DMS53 treated with DMSO at 0.1 percent for 48 hours (cell line): ENCODE measurements at regions not wholly inside any gene's neighbourhood (a gene's known extent, or its start where the extent isn't known, plus 50 kb on each side); places are given as distances from the start of the nearest gene placed in this dataset.
"Not testable (repeated sequence)": the region's sequence is repeated elsewhere in the genome, so short reads cannot be mapped to it uniquely, and the experiment has no call there.

Source experiments
- DNase-seq: peaks from one replicate; lab custom pipeline; 2025; ENCODE audit not compliant: unreplicated experiment; lab: John Stamatoyannopoulos, UW

DNA sequence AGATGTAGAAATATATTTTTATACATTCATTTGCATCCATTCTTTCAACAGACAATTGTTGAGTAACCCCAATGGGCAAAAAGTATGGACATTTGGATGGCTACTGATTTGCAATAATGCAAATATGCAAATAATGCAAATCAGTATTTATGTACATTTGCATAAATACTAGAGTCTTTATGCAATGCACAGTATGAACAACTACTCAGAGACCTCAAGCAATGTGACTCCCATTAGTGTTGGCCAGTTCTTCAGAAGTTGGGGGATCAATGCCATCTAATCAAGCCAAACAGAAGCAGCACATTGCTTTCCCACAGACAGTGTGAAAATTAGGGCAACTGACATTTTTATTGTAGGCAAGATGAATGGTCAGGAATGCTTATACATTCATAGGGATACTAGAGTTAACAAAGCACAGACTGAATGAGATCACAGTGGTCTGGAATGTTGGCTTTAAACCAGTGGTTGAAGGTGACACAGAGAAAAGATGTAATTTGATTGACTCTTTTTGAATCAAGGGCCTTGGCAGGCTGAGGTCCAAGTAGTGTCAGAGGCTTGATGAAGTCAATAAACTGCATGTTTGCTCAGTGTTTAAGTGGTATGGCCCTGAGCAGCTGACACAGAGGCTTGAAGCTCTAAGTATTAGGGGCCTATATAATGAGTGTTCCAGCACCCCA lies 256.6 kb downstream of the CTH start:
- DNase-seq = peak; percentile 92

DNA sequence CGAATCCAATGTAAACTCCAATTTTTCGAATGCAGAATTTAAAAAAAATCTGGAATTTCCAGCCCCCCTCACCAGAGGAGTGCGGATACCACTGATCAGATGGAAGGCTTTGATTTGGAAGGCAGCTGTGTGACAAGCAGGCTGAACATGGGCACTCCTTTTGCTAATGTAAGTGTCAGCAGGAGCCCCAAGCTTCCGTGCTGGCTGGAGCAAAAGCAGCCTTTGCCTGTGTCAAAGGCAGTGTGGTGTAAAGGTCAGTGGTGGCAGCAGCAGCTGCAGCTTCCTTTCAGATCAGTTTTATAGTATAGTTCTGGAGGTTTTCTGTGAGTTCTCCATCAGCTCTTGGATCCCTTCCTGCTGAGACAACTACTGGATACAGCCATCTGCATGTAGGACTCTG lies 259.9 kb downstream of the CTH start:
- DNase-seq = no peak

DNA sequence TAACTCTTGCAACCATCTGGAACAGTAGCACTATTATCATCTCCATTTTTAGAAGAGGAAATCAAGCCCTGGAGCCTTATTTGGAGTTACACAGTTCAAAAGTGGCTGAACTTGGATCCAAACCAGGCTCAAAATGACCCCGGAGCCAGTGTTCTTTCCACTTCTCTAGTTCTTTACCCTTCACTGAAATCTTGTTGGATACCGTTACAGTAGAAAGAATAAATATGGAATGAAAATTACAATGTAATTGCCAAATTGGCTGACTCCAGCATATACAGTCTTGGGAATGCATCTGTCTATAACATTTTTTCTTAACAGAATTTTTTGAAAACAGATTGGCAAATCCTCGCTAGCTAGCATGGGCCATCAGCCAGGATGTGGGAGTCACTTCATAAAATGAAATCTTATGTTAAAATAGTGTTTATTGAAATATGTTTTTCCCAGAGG lies 261.4 kb downstream of the CTH start:
- DNase-seq = no peak

DNA sequence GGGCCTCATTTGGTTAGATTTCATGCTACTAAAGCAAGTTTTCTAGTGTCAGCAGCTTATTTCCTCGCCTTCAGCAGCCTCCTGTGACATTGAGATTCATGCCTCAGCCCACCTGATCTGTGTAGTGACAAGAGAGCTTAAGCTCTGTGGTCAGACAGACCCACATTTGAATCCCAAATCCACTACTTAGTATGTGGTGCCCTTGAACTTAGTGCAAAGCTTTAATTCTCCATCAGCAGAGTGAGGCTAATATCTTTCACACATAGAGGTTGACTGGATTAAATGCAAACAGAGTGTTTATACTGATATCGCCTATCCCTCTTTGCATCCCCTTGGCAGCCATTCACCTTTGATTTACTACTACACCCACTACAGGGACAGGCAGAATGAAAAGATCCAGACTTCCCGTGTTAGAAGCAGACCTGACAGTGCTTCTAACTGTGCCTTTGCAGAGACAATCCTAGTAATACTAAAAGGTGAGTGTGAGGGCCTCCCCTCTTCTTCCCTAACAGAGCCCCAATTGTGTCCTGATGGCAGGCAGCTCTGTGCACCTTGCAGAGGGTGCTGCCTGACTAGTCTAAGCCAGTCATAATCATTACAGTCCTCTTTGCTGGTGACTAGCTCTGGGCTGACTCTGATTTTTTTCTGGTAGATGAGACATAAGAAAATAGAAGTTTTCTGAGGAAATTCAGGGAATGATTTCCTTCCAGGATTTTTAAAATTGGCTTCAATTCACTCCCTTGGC lies 264.0 kb downstream of the CTH start:
- DNase-seq = no peak

DNA sequence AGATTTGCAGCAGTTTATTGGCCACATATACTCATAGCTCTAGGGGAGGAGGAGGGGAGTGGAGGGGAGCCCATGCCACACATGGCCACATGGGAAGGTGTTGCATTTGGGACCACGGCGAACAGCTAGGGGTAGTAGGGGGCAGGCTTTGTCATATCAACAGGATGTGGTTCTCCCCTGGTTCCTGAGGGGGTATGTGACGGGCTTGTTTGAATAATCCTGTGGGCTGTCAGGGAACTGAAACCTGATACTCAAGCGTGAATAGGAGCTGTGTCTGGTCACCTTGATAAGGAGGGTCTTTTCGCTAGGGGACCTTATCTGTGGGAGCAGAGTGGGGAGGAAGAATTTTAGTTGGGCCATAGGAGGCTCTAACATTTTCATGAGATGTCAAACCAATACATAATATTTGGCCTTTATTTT lies 264.7 kb downstream of the CTH start:
- no peak for DNase-seq

DNA sequence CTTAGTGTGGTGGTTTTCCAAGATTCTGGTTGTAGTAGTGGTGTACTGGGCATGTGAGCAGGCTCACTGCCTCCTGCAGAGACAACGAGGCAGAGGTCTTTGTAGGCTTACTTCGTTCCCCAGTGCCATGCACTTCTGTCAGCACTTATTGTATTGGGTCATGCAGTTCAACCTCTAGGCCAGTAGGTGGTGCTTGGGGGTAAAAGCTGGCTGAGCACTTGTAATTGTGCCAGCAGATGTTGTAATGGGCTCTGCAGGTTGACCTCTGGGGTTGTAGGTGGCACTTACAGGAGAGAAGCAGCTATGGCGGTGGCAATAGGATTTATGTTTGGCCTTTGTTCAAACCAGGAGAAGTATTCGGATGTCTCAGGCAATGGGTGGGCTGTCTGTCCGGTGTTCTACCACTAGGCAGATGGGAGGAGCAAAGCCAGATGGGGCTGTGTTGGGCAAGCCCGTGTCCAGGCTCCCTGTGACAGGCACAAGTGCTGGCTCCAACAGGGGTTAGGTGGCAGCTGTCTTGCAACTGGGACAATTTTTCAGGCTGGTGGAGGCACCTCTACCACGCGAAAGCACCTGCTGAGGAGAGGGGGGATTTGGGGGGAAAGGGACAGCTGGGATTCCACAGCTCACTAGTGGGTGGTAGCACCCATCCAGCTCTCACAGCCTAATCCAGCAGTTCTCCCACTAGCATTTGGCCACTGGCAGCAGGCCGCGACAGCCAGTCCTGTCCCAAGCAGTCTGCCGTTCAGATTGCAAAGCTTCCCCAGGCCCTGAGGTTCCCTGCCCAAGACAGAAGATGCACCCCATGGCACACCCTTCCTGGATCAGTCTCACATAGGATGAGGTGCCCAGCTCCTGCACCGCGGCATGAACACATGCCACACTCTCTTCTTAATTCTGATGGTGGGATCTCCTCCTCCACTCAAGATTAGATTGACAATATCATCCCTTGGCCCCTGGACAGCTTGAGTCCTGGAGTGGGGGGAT lies 274.5 kb downstream of the CTH start:
- peak; percentile 92 for DNase-seq

DNA sequence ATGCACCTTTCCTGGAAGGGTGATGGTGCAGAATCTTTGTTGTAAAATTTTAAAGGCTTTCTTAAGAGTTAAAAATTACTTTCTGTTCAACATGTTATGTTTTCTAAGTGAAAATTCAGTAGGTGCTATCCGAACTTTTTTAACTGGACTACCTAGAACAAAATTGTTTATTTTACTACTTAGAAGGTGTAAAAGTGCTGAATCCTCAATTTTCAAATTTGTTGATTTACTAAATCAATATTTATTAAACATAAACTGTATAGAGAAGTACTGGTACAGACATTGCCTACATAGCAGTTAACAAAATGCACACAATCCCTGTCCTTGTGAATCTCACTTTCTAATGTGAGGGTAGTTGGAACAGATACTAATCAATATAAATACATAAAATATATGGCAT lies 277.5 kb downstream of the CTH start:
- DNase-seq = no peak

DNA sequence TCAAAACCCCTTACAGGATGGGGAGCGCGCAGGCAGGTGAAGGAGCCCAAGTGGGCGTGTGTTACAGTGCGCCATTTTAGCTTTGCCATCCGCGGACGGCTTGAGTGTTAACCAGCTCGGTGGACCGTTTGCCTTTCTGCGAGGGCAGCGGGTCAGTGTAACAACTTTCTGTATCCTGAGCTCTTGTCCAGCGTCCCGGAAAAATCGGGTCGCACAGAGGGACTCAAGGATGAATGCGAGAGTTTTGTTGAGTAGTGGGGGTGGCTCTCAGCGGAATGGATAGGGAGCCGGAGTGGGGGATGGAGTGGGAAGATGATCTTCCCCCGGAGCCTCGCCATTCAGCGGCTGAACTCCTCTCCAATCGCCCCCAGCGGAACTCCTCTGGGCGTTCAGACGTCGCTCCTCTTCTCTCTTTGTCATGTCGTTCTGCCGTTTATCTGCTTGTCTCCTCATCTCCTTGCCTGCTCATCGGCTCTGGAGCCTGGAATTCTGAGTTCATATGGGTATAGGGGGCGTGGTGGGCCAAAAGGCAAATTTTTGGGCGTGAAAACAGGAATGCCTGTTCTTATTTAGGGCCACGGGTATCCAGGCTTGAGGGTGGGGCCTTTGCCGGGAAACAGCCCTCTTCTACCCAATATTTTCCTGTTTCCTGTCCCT lies 295.4 kb downstream of the CTH start:
- no peak for DNase-seq

DNA sequence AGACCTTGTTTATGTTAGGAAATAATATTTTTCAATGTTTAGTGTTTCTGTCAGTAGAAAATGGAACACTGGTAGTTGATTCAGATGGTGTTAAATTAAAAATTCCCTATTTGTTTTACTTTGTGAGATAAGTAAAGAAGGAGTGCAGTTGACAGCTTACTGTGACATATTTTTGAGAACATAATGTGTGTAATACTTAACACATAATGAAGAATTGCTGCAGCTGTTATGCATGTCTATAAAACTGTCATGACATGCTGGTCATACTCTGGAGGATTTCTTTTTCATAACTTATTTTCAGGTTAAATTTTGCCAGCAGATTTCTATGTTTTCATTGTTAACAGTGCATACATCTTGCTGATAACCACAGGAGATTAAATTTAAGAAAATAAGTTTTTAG lies 296.1 kb downstream of the CTH start:
- no peak for DNase-seq

DNA sequence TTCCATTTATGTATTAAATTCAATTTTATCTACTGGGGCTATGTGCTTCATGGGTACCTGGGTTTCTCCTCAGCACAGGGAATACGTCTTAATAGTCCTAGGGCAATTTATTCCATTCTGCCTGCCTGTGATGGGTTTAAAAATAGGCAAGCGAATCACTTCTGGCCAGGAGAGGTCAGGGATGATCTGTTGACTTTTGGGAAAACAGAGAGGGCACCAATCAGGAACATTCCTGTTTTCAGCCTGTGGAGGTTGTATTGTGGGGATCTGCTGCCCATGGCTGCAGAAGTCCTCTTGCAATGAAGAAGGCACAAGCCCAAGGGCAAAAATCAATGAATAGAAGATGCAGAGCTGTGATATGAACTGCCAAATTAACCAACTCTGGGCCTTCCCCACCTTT lies 303.1 kb downstream of the CTH start:
- DNase-seq = no peak

DNA sequence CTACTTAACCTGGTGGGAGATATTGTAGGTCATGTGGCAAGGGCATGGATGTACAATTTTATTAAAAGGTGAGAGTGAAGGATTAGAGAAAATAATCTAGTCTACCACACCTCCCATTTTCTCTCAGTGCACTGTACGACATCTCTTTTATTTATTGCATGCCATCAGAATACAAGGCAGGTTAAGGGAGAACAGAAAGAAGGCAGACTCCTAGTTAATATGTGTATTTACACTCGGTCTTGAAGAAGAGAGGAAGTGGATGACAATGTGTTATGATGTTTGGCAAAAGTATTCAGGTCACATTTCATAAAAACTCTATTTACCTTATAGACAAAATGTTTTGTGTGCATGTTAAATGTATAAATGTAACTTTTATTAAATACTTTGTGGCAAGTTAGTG lies 306.1 kb downstream of the CTH start:
- DNase-seq = no peak

DNA sequence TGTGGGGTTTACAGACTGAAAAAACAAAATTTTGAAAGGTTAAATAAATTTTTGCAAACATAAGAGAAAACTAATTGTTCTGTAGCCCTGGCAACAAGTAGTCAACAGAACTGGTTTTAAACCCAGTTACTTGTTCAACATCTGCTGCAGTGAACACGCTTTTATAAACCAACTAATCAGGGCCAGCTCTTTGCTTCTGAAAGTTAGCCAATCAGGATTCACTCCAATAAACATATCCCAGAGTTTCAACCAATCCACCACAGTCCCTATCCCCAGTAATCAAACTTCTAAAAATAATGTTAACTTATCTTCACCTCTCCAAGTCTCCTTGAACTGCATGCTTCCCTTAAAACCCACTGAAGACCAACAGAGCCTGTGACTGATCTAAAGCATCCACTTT lies 306.6 kb downstream of the CTH start:
- no peak for DNase-seq

DNA sequence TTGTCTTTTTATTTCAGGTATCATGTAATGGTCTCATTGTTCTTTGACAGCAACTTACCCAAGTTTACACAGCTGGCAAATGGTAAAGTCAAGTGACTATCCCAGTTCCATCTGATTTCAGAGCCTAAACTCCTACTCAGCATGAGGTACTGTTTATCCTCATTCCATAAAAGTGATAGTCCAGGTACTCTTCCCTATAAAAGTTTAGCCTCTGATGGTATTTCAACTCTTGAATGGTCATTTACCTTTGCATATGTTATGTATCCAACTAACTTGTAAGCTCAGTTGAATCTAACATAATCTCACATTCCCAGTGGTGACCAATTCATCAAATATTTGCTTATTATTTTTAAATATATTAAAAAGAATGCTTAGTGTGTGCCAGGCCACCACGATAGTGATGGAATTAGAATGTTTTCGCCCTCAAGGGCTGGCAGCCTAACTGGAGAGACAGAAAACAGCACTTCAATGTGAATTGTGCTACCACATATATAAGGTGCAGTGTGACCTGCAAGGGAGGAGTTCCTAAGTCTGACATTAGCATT lies 307.1 kb downstream of the CTH start:
- DNase-seq = peak; percentile 71

DNA sequence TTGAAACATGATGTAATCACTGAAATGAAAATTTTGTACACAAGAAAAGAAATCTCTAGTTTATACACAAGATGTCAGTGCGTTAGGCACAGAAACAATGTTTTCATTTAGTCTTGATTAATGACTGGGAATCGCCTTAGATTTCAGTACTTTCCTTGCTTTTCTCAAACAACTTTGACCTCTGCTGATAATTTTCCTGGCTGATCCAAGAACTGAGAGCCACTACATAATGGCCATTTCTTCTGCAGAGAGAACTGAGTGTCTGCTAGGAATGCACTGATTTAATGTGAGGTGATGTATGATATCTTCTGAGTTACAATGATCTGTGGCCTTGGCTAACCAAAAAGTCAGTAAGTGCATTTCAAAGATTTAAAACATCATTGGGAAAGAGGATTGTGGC lies 308.1 kb downstream of the CTH start:
- DNase-seq = no peak

DNA sequence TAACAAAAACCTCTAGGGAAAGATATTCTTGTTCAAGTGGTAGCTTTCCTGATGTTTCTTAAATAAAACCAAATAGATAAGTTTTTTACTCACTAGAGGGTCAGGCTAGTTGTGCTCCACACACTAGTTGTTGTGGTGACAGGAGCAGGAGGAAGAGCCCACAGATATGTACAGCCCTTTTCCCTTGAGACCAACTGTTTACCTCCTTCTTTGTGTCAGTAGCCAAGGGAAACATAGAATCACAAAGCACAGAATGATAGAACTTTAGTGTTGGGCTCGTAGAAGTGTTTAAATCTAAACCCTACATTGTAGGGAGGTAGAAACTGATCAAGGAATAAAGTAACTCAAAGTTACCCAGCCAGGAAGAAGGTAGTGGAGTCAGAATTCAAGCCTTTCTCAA lies 309.0 kb downstream of the CTH start:
- no peak for DNase-seq

DNA sequence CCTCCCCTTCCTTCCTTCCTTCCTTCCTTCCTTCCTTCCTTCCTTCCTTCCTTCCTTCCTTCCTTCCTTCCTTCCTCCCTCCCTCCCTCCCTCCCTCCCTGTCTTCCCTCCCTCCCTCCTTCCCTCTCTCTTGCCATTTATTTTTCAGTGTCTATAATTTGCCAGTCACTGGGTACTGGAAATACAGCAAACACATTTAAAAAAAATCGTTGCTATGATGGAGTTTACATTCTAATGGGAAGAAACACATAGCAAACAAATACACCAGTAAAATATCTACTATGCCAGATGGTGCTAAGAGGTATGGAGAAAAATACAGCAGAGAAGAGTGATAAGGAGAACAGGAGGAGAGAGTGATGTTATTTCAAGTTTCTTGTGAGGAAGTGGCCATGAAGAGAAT lies 309.5 kb downstream of the CTH start:
- DNase-seq = no peak

DNA sequence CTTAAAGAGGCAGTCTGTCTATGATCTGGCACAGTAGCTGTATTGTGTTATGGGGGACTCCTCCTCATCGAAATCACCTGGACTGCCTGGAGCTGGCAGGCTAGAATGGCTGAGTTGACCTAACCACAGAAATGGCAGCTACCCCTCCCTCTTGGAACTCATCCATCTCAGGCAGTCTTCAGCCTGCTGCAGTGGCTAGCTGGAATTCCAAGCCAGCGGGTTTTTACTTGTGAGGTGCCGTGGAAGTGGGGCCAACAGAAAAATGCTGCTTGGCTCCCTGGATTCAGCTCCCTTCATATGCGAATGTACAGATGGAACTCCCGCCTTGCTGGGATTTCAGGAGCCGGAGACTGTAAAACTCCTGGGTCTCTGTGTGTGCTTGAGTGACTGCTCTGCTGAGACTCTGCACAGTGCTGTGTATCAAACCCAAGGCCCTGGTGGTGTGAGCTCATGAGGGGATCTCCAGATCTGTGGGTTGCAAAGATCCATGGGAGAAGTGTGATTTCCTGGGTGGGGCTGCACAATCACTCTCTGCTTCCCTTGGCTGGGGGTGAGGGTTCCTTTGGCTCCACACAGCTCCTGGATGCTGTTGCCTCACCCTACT lies 316.9 kb downstream of the CTH start:
- DNase-seq = no peak

DNA sequence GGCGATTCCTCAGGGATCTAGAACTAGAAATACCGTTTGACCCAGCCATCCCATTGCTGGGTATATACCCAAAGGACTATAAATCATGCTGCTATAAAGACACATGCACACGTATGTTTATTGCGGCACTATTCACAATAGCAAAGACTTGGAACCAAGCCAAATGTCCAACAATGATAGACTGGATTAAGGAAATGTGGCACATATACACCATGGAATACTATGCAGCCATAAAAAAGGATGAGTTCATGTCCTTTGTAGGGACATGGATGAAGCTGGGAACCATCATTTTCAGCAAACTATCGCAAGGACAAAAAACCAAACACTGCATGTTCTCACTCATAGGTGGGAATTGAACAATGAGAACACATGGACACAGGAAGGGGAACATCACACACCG lies 311.1 kb downstream of the PTGER3 start:
- not testable (repeated sequence) for DNase-seq

DNA sequence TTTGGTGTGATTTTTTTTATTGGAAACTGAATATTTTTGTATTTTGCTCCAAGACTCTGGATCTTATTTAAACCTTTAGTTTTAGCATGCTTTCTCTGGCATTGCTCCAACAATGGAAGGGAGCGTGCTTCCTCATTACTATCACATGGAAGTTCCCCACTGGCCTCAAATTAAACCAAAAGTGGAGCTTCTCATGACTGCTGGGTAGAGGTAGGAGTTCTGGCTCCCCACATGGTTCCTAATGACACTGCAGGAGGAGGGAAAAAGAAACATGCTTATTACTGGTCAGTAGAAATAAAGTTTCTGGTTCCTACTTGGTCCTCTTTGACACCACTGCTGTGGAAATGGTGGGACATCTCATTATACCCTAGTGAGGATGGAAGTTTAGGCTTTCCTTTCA lies 310.5 kb downstream of the PTGER3 start:
- DNase-seq = no peak

DNA sequence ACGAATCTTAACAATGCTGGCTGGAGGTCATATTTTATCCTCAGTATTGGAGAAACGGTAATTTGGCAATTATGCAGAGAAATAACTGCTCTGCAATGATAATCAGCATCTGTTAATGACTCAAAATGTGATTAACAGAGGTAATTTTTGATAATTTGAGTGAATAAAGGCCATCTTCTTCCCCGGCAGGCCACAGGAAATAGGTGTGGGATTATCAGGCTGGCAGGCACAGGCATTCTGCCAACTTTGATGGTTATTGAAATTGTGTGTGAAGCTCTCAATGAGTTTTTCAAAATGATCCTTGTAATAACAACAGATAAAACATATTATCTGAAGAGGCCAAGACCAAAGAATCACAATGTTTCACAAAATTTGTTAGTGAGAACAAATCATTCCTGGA lies 309.0 kb downstream of the PTGER3 start:
- DNase-seq = no peak
